Pons (tissue), 1 donor: ENCODE measurements at regions not wholly inside any gene's neighbourhood (a gene's known extent, or its start where the extent isn't known, plus 50 kb on each side); places are given as distances from the start of the nearest gene placed in this dataset.
A peak's percentile ranks its signal among the peaks of the same experiment; 100 is the strongest.

Experiments
- DNase-seq: peaks from one replicate; pipeline ENCODE4 v3.0.0-alpha.2; 2016; ENCODE audit warnings: low spot score

- no peak for DNase-seq
Observed at GRCh38 chr16:6131526-6132050, 1034.0 kb upstream of the EEF2KMT start.

GRCh38 chr16:6125483-6126259 lies 1028.1 kb upstream of the EEF2KMT start:
- no peak for DNase-seq

GRCh38 chr16:6124136-6124535 lies 1026.5 kb upstream of the EEF2KMT start:
- DNase-seq = no peak

- DNase-seq = no peak
Observed at GRCh38 chr16:6122401-6122800, 1024.8 kb upstream of the EEF2KMT start.

GRCh38 chr16:6114691-6115090 lies 1017.1 kb upstream of the EEF2KMT start:
- DNase-seq = peak; percentile 27

- DNase-seq = no peak
Observed at GRCh38 chr16:6113749-6114148, 1016.2 kb upstream of the EEF2KMT start.

GRCh38 chr16:6112700-6113099 lies 1015.1 kb upstream of the EEF2KMT start:
- DNase-seq = no peak

GRCh38 chr16:6111390-6111789 lies 1013.8 kb upstream of the EEF2KMT start:
- no peak for DNase-seq

- DNase-seq = no peak
Observed at GRCh38 chr16:6110346-6110745, 1012.8 kb upstream of the EEF2KMT start.

- DNase-seq = no peak
Observed at GRCh38 chr16:6106061-6106460, 1008.5 kb upstream of the EEF2KMT start.

- DNase-seq = no peak
Observed at GRCh38 chr16:6105115-6105514, 1007.5 kb upstream of the EEF2KMT start.

GRCh38 chr16:6104428-6104827 lies 1006.8 kb upstream of the EEF2KMT start:
- no peak for DNase-seq

GRCh38 chr16:6103561-6103960 lies 1006.0 kb upstream of the EEF2KMT start:
- no peak for DNase-seq

- DNase-seq = no peak
Observed at GRCh38 chr16:6099102-6099501, 1001.5 kb upstream of the EEF2KMT start.

GRCh38 chr16:6096931-6097670 lies 999.5 kb upstream of the EEF2KMT start:
- no peak for DNase-seq

- no peak for DNase-seq
Observed at GRCh38 chr16:6095414-6095813, 997.8 kb upstream of the EEF2KMT start.

- no peak for DNase-seq
Observed at GRCh38 chr16:6091021-6091420, 993.4 kb upstream of the EEF2KMT start.

- peak; percentile 70 for DNase-seq
Observed at GRCh38 chr16:6081320-6081976, 983.9 kb upstream of the EEF2KMT start.

- no peak for DNase-seq
Observed at GRCh38 chr16:6076631-6077030, 979.0 kb upstream of the EEF2KMT start.

GRCh38 chr16:6068063-6068462 lies 970.5 kb upstream of the EEF2KMT start:
- DNase-seq = no peak

- peak; percentile 22 for DNase-seq
Observed at GRCh38 chr16:6066652-6067051, 969.1 kb upstream of the EEF2KMT start.

GRCh38 chr16:6063526-6063925 lies 965.9 kb upstream of the EEF2KMT start:
- DNase-seq = no peak

- no peak for DNase-seq
Observed at GRCh38 chr16:6059671-6060070, 962.1 kb upstream of the EEF2KMT start.
